Fibroblast of skin of abdomen (primary cell): ENCODE measurements at regions not wholly inside any gene's neighbourhood (a gene's known extent, or its start where the extent isn't known, plus 50 kb on each side); places are given as distances from the start of the nearest gene placed in this dataset.

Source experiments
- DNase-seq: peaks from one replicate; pipeline ENCODE4 v3.0.0-alpha.2; 2013

DNA sequence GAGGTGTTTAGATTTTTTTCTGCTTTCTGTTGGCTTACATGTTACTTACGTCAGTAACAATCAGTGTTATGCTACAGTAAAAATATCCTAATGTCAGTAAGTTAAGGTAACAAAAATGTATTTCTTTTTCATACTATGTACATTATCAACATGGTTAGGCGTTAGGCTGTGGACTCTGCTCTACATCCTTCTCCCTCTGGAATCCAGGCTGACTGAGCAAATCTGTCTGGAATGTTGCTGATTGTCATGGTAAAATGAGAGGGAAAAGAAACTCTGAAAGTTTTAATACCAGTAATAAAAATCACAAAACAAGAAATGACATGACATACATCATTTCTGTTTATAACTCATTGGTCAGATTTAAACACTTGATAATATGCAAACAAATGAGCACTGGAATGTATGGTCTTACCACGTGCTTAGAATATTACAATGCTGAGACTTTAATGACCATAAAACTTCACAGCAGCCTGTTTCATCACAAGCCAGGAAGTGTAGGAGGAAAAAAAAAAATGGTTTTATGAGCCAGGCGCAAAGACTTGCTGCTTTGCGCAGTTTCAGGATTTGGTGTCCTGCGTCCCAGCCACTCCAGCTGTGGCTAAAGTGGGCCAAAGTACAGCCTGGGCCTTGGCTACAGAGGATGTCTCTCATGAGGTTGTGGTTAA is 252.4 kb downstream of the FSIP2 start:
- DNase-seq: peak; percentile 50

DNA sequence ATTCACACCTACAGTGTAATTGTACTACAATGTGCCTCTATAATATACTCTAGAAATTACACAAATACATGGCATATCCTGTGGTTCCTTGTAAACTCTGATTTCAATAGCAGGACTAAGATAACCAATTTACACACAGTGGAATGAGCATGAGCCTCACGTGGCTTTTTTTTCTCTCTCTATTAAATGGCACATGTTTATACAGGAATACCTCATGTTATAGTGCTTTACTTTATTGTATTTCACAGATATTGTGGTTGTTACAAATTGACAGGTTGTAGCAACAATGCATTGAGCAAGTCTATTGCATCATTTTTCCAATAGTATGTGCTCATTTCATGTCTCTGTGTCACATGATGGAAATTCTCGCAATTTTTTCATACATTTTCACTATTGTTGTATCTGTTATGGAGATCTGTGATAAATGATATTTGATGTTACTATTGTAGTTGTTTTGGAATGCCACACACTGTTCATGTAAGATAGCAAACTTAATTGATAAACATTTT is 260.0 kb downstream of the FSIP2 start:
- DNase-seq: no peak

DNA sequence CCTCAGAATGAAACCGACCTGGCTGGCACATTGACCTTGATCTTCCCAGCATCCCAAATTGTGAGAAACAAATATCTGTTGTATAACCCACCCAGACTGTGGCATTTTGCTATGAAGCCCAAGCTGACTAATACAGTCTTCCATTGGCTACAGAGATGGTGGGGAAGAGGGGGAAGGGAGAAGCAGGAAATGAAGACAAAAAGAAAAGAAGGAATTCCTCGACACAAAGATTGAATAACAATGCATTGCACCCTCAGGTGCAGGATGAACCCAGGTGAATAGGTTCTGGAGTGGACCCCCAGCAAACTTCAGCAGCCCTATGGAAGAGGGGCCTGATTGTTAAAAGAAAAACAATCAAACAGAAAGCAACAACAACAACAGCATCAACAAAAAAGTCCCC is 270.7 kb downstream of the FSIP2 start:
- no peak for DNase-seq

DNA sequence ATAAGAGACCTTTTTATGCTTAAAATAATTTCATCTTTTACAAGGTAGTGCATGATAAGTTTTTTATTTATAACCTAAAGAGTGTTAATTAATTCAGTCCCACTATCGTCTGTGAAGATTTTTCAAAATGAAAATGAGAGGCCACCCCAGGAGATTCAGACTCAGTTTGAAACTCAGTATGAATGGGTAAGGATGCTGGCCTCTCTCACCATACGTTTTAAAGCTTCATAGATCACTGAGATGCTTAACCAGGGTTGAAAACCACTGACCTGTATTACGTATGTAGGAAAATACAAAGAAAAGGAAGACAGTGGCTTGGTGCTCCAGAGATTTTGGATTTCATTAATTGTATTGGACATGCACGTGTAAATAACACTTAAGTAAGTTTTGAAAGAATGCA is 278.7 kb downstream of the FSIP2 start:
- no peak for DNase-seq

DNA sequence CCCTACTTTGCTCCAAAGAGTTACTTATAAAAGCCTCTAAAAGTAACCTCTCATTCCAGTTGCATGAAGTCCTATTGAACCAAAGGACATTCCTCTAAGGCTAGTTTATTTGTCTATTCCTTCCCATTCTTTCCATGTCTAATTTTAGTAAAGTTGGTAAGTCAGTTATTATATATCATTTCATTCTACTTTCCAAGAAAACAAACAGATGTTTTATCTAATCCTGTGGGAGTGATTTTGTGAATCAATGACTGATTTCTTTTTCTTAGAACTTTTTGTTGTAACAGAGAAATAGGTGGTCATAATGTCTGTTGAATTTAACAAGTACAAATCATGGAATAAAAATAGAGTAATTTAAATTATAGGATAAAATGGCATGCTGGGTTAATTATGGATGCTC is 286.3 kb downstream of the FSIP2 start:
- no peak for DNase-seq

DNA sequence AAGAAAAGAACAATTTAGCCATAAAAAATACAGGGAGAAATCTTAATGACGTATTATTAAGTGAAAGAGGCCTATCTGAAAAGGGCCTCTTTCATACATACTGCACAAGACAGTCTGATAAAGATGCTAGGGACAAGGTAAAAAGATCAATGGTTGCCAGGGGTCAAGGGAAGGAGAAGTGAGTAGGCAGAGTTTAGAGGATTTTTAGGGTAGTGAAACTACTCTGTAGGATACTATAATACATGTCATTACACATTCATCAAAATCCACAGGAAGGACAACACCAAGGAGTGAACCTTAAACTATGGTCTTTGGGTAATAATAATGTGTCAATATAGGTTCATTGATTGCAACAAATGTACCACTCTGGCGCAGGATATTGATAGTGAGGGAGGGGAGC is 289.3 kb downstream of the FSIP2 start:
- DNase-seq: no peak

DNA sequence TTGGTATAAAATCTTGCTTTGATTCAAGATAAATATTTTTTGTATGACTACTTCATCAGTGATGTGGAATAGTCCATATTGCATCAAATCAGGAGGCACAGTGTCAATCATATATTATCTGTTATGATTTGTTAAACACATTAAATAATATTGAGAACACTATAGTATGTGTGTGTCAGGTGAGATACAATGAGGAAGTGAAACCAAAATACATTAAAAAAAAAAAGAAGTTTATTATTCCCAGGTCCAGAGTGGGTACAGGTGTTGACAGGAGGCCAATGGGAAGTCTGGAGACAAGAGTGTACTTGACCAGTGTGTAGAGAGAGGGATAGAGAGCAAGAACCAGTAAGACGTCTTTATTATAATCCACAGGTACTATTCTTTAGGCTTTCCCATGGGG is 292.6 kb downstream of the FSIP2 start:
- no peak for DNase-seq

DNA sequence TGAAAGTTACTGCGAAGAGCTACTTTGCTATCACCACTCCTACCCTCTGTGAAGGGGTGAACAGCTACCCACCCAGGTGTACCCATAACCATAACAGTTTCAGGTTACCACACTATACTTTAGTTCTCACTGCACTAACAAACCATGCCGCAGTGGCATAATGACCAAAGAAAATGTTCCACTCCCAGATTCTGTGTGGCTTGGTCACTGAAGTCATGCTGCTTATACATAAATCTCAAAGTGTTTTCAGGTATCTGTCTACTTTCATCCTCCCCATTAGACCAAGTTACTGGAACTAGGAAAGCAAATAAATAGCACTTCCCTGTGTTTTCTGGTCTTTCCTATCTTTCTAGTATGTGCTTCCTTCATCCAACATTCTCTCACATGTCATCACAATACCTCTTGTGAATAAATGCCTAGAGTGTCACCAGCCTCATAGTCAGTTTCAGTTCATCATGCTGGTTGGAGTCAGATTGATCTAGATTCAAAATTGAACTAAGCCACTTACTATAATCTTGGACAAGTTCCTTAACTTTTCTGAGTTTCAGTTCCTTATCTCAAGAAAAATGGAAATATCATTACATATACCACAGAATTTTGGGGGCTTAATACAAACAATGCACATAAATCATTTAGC is 293.6 kb downstream of the FSIP2 start:
- DNase-seq: no peak

DNA sequence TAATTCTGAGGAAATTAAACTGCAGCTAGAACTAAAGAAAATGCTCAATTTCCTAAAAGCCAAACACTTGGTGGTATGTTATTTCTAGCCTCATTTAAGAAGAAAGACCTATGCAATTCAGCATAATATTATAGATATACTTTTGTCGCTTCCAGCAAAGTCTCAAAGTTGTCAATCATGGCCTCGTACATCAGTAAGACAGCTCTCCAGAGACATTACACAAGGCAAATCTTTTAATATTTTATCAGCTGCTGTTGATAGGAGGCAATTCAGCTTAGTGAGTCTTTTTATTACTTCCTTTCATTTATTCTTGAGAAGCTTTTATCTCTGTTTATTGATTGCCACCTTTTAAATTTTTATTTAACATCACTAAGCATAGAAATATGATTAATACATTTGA is 294.3 kb downstream of the FSIP2 start:
- no peak for DNase-seq

DNA sequence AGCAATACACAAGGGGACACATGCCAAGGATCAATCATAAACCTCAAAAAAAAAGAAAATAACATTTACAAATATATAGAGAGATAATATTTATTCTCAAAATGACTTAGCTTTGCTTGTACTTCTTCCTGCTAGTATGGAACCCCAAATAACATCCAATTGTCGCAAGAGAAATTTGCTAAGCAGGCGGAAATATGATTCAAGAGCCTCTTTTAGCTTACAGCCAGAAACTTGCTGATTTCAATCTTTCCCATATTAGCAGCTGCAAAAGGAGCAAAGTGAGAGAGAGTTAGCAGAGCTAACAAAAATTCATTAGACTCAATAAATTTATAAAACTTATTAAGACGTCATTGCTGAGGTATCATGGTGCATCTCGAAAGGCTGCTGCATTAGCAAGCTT is 294.9 kb downstream of the FSIP2 start:
- no peak for DNase-seq

DNA sequence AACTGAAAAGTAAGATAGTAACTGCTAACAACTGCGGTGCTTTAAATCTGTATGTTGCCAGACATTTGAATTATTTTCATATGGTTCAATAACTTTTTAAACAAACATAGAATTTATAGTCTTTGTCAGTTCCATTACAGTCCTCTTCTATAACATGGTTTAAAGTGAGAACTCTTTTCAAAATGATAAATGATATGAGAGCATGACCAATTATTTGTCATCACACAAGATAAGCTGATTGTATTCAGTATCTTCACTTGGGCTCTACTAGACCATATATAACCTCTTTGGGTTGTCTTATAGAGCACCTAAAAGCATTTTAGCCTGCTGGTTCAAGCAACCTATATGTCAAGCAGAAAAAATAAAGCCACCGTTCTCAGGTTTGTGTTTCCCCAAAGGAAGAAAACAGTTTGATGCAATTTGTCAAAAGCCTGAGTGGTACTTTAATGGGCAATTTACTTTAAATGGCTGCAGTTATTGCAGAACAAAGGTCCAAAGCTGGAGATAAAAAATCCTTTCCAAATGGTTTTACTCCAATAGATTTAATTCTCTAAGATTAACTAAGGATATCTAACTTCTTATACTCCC is 298.4 kb downstream of the FSIP2 start:
- DNase-seq: no peak

DNA sequence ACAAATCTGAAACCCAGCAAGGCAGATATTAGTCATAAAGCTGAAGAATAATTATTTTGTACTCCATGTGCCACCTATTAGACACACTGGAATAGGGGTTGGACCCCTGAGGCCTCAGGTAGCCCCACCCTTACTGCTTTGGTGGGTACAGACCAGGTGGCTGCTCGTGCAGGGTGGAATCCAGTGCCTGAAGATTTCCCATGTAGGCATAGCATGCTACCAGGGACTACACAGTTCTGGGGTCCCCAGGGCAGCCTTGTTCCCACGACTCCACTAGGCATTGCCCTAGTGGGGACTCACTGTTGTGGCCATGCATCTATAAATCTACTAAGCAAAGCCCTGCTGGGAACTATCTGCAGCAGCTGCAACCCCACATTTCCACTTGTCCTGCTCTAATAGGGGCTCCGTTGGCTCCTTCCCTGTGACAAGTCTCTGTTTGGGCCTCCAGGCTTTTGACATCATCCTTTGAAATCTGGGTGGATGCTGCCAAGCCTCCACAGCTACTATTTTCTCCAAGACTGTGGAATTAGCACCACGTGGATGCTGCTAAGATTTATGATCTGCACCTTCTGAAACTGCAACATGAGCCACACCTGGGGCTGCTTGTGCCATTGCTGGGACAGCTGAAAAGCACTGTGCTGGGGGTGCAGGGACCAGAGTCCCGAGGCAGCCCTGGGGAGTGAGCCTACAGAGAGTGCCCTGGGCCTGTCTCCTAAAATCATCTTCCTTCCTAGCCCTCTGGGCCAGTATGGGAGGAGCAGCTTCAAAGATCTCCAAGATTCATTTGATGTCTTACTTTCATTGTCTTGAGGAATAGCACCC is 303.8 kb downstream of the FSIP2 start:
- DNase-seq: no peak

DNA sequence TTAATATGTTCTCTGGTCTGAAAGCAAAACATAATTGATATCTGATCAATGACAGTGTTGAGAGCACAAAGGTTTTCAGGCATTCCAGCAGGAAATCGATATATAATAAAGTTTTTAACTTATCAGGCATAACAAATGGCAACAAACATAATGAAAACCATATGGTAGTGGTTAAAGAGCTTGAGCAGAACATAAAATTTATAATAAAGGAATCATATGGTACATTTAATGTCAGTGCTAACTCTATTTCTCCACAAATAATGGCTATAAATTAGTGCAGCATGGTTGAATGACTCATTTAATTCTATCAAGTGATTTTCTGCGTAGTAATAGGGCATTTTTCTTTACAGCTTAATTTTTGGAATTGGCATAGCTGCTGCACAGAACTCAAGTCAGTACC is 306.2 kb downstream of the FSIP2 start:
- peak; percentile 23 for DNase-seq

DNA sequence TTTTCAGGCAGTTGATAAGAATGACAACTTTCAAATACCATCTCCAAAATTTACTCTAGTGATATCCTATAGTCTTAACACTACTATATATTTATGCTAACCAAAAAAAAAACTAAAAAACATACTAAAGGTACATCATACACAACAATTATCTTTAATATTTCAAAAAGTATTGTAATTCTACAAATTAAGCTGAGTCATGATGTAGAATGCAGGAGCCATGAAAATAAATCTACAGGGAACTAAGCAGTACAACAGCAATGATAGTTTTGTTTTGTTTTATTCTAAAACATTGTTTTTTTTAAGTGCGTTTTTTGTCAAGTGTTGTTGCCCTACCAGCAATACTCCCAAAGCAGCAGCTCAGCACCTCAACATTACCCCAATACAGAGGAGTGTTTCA is 314.3 kb downstream of the FSIP2 start:
- DNase-seq: no peak

DNA sequence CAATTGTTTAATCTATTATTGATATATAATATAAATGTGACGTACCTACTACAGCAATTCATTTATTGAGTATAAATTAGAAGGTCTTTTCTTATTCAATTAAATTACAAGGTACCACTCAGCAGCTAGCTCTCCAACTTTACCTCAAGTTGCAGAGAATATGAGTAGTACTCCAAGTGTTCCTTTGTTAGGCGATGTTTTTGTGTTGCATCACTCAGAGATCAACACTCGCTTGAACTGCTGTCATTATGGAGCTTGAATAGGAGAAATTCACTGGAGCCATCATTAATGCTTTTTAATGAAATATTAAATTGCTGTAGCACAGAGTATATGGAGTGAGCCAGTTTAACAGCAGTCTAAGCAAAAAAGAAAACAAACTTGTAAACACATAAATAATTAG is 320.0 kb downstream of the FSIP2 start:
- no peak for DNase-seq

DNA sequence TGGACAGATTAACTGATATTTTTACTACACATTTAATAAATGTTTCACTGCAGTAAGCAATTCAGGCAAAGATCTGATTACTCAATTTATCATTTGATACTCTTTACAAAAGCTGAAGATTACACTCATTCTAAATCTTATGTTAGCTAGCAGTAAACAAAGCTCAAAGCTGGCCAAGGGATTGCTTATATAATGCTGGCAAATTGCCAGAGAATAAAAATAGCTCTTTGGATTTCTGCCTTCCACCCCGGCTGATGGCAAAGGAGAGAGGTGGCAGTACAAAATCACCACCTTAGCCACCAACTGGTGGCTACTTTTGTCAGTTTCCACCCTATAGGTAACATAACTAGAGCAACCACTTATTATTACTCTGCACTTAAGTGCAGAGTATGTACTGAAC is 320.5 kb downstream of the FSIP2 start:
- no peak for DNase-seq

DNA sequence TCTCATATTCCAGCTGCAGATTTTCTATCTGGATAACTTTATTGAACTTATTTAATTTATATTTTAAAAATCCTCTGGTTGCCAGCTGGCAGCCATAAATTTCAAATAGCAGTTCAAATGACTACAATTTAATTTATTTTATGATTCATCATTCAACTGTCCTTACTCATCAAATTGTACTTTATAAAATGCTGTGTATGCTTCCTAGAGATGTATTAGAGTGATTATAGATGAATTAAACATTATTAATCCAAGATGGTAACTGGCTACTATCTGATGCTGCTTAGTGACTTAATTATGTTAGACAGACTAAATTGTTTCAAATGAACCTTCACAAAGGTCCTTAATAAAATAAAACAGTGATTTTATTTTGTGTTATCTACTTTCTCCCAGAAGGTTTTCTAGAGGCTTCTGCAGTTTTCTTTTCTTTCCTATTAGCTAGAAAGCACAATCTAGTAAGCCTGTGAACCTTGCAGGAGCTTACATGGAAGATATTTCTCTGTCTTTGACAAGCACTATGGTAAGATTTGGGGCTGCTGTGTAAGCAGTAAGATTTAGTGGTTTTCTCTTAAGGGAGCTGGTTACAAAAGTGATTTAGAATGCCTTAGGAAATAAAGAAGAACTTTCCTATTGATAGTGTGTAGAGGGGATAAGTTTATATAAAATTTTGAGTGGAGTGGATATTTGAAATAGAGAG is 322.3 kb downstream of the FSIP2 start:
- peak; percentile 35 for DNase-seq

DNA sequence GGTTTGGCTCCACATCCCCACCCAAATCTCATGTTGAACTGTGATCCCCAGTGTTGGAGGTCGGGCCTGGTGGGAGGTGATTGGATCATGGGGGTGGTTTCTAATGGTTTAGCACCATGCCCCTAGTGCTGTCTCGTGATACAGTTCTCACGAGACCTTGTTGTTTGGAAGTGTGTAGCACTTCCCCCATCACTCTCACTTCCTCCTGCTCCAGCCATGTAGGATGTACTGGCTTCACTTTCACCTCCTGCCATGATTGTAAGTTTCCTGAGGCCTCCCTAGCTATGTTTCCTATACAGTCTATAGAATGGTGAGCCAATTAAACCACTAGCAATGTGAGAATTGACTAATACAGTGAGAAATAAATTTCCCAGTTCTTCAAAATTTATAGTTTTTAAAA is 325.9 kb downstream of the FSIP2 start:
- no peak for DNase-seq

DNA sequence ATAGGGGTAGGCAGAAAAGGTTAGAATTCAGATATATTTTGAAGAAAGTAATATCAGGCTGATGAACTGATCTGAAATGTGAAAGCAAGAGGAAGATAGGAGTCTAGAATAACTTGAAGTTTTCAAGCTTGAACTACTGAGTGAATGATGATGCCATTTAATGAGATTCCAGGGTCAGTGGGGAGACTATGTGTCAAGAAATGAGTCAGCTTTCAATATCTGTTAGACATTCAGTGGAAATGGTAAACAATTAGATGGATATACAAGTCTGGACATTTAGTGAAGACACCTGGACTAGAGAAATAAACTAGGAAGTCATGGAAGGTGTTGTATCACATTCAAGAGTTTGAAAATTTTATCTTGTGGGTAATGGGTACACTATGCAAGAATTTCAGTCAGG is 326.9 kb downstream of the FSIP2 start:
- no peak for DNase-seq

DNA sequence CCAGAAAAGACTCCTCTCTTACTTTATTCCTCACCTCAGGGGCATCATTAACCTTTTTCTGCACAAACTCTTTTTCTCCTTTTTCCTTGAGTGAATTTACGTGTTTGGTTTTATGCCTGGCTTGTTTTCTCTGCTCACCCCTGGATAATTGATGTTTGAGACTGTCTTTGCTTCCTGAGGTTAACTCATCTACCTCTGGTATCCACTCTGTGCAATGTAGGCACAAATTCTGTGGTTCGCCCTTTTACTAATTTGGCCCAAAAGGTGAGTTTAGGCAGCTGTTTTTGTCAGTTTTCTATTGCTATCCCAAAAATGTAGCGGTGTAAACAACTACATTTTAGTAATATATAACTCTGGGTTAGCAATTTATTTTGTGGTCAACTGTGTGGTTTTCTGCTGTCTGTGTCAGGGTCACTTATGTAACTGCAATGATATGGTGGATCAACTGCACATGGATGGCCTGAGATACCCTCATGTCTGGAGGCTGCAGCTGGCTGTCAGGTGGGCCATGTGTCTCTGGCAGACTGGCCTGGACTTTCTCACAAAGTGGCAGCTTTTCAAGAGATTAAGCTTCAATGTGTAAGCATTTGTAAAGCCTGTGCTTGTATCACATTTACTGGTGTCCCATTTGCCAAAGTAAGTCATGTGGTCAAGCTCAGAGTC is 329.7 kb downstream of the FSIP2 start:
- DNase-seq: peak; percentile 54

DNA sequence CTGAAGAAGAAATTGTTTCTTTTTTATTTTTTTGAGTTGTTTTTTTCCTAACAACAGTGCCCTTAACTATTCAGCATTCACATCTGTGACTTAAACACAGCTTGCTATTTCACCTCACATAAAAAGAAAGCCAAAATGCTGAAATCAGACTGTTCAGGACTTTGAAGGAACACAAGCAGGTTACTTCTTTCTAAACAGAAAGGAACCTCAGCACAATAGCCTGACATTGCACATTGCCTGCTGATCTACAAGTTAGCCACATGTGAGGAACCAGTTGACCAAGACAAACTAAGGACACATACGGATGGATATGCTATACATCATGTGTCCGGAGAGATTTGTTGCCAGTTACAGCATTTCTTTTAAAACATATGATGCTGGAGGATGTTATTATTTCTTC is 331.1 kb downstream of the FSIP2 start:
- DNase-seq: no peak

DNA sequence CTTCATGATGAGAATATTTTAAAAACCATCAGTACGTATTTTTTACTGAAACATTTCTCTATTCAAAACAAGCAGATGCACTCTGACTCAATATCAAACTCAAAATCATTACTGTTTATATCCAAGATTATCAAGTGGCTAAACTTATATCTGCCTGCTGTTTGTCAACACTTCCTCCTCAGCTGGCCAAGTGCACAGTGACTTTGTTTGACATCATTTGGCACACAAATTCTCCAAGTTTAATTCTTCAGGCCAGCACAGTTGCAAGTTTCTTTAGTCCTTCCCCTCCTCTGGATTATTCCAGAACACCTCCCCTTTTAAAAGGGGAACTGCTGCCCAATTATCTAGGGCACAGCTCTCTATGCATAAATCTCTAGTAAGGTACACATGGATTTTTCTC is 346.6 kb downstream of the FSIP2 start:
- no peak for DNase-seq
